Neural cell (in vitro differentiated cells): ENCODE measurements at regions not wholly inside any gene's neighbourhood (a gene's known extent, or its start where the extent isn't known, plus 50 kb on each side); places are given as distances from the start of the nearest gene placed in this dataset.
A peak's percentile ranks its signal among the peaks of the same experiment; 100 is the strongest.

Experiments
- H2AFZ ChIP-seq: fragments of 200-600, 300-800 bp; sonication (generic), shearing (Covaris generic); 2 replicates; pipeline ENCODE4 v1.6.0; 2014; ENCODE audit warnings: low read depth, mild to moderate bottlenecking, antibody characterized with exemption, low read length, moderate library complexity
- H3F3A ChIP-seq: fragments of 200-600 bp; shearing (Covaris generic); 2 replicates; pipeline ENCODE4 v1.6.1; 2016; ENCODE audit warnings: mild to moderate bottlenecking, moderate library complexity, mixed read lengths, antibody characterized with exemption, low read length; ENCODE audit not compliant: insufficient read depth, poor library complexity, severe bottlenecking
- H3K27ac ChIP-seq: fragments of 200-600, 300-800 bp; sonication (generic), shearing (Covaris generic); 2 replicates; pipeline ENCODE4 v1.5.1; 2014; ENCODE audit warnings: mild to moderate bottlenecking, low read length, moderate library complexity
- H3K27me3 ChIP-seq: fragments of 300-800, 200-600 bp; sonication (generic), shearing (Covaris generic); 2 replicates; pipeline ENCODE4 v1.6.0; 2014; ENCODE audit warnings: mild to moderate bottlenecking, low read depth, low read length, moderate library complexity; ENCODE audit not compliant: insufficient read depth
- H3K36me3 ChIP-seq: fragments of 300-800, 200-600 bp; sonication (generic), shearing (Covaris generic); 2 replicates; pipeline ENCODE4 v1.5.1; 2014; ENCODE audit warnings: mild to moderate bottlenecking, antibody characterized with exemption, low read length, moderate library complexity; ENCODE audit not compliant: insufficient read depth
- H3K4me2 ChIP-seq: fragments of 300-800, 200-600 bp; sonication (generic), shearing (Covaris generic); 2 replicates; pipeline ENCODE4 v1.6.0; 2014; ENCODE audit warnings: mild to moderate bottlenecking, low read length
- H3K4me3 ChIP-seq: fragments of 300-800, 200-600 bp; sonication (generic), shearing (Covaris generic); 2 replicates; pipeline ENCODE4 v1.5.1; 2014; ENCODE audit warnings: mild to moderate bottlenecking, low read length, moderate library complexity
- H3K79me2 ChIP-seq: fragments of 200-600 bp; shearing (Covaris generic); replicated peaks from 2 replicates; pipeline ENCODE4 v1.6.0; 2014; ENCODE audit warnings: mild to moderate bottlenecking, low read length, moderate library complexity; ENCODE audit not compliant: insufficient read depth
- H3K9ac ChIP-seq: fragments of 300-800, 200-600 bp; sonication (generic), shearing (Covaris generic); 2 replicates; pipeline ENCODE4 v1.6.1; 2016; ENCODE audit warnings: mild to moderate bottlenecking, low read length, mixed read lengths
- H3K9me2 ChIP-seq: fragments of 200-600 bp; shearing (Covaris generic); 2 replicates; pipeline ENCODE4 v1.6.1; 2016; ENCODE audit warnings: mild to moderate bottlenecking, low read length, mixed read lengths; ENCODE audit not compliant: insufficient read depth
- H3K9me3 ChIP-seq: fragments of 200-600, 300-800 bp; sonication (generic), shearing (Covaris generic); 2 replicates; pipeline ENCODE4 v1.6.1; 2016; ENCODE audit warnings: mild to moderate bottlenecking, mixed run types, low read length, moderate library complexity, mixed read lengths
- H4K20me1 ChIP-seq: fragments of 200-600 bp; shearing (Covaris generic); 2 replicates; pipeline ENCODE4 v1.6.1; 2016; ENCODE audit warnings: mild to moderate bottlenecking, mixed run types; ENCODE audit not compliant: insufficient read depth
- CTCF ChIP-seq: fragments of 450-650 bp; IDR thresholded peaks from 2 replicates; pipeline ENCODE4 v1.5.1; 2014; ENCODE audit warnings: antibody characterized with exemption, mild to moderate bottlenecking, moderate library complexity; ENCODE audit not compliant: poor library complexity, severe bottlenecking
- EP300 ChIP-seq: fragments of 450-650 bp; conservative IDR thresholded peaks from 2 replicates; pipeline ENCODE4 v1.6.1; 2014; ENCODE audit warnings: antibody characterized with exemption, mild to moderate bottlenecking, moderate library complexity; ENCODE audit not compliant: poor library complexity, severe bottlenecking
- EZH2 ChIP-seq: fragments of 200-600, 300-800 bp; shearing (Covaris generic), sonication (generic); IDR thresholded peaks from 2 replicates; pipeline ENCODE4 v1.6.1; 2014; ENCODE audit warnings: antibody characterized with exemption, low read length, borderline replicate concordance, mild to moderate bottlenecking; ENCODE audit not compliant: insufficient read depth, poor library complexity, severe bottlenecking
- MXI1 ChIP-seq: fragments of 450-650 bp; conservative IDR thresholded peaks from 2 replicates; pipeline ENCODE4 v1.6.1; 2014; ENCODE audit warnings: antibody characterized with exemption, mild to moderate bottlenecking; ENCODE audit not compliant: poor library complexity, severe bottlenecking
- POLR2AphosphoS5 ChIP-seq: IDR thresholded peaks from 2 replicates; pipeline ENCODE4 v1.6.1; 2012
- RAD21 ChIP-seq: fragments of 450-650 bp; conservative IDR thresholded peaks from 2 replicates; pipeline ENCODE4 v1.6.1; 2014; ENCODE audit warnings: antibody characterized with exemption, mild to moderate bottlenecking, moderate library complexity
- REST ChIP-seq: IDR thresholded peaks from 2 replicates; pipeline ENCODE4 v1.6.1; 2012; ENCODE audit warnings: borderline replicate concordance
- SMC3 ChIP-seq: fragments of 450-650 bp; conservative IDR thresholded peaks from 2 replicates; pipeline ENCODE4 v1.6.1; 2014; ENCODE audit warnings: antibody characterized with exemption, mild to moderate bottlenecking, moderate library complexity; ENCODE audit not compliant: poor library complexity
- TAF1 ChIP-seq: IDR thresholded peaks from 2 replicates; pipeline ENCODE4 v1.6.1; 2012; ENCODE audit warnings: low read depth

- Histone ChIP-seq H3K27me3 (no peaks in the 10 kb centered on the region), H3K9me3 (no peaks in the 10 kb centered on the region), H3F3A (no peaks in the 10 kb centered on the region), H3K36me3 (no peaks in the 10 kb centered on the region), H3K4me2 (no peak overlapping the region), H3K9ac (no peak overlapping the region), H3K27ac (no peak overlapping the region), H3K9me2 (no peaks in the 10 kb centered on the region), H3K4me3 (no peak overlapping the region), H3K79me2 (no peaks in the 10 kb centered on the region), H2AFZ (no peak overlapping the region), H4K20me1 (no peaks in the 10 kb centered on the region)
- no peak for TF ChIP-seq RAD21
- no peak for TF ChIP-seq CTCF
- no peak for TF ChIP-seq EP300
- no peak for TF ChIP-seq POLR2AphosphoS5
Observed at GRCh38 chr2:56123538-56123937, 60.3 kb upstream of the CCDC85A start.

- H3K79me2 ChIP-seq: no peaks in the 10 kb centered on the region
- no peaks in the 10 kb centered on the region for H3F3A ChIP-seq
- H3K9ac ChIP-seq: peak overlapping the region; percentile 49
- H4K20me1 ChIP-seq: no peaks in the 10 kb centered on the region
- H3K27me3 ChIP-seq: no peaks in the 10 kb centered on the region
- H3K9me3 ChIP-seq: no peaks in the 10 kb centered on the region
- peak overlapping the region; percentile 59 for H2AFZ ChIP-seq
- peak overlapping the region; percentile 45 for H3K4me2 ChIP-seq
- H3K4me3 ChIP-seq: peak overlapping the region; percentile 53
- TF ChIP-seq MXI1: no peak
- TF ChIP-seq REST: no peak
- TF ChIP-seq EP300: no peak
- TF ChIP-seq EZH2: no peak
- TF ChIP-seq RAD21: no peak
- no peak for TF ChIP-seq CTCF
- TF ChIP-seq SMC3: no peak
- no peak for TF ChIP-seq POLR2AphosphoS5
- no peak for TF ChIP-seq TAF1
- no peaks in the 10 kb centered on the region for H3K9me2 ChIP-seq
- H3K27ac ChIP-seq: peak overlapping the region; percentile 88
- H3K36me3 ChIP-seq: no peaks in the 10 kb centered on the region
Observed at GRCh38 chr2:56127010-56127409, 56.8 kb upstream of the CCDC85A start.
